NCI-H1417 (cell line): ENCODE measurements at regions not wholly inside any gene's neighbourhood (a gene's known extent, or its start where the extent isn't known, plus 50 kb on each side); places are given as distances from the start of the nearest gene placed in this dataset.
A peak's percentile ranks its signal among the peaks of the same experiment; 100 is the strongest.
"Not testable (repeated sequence)": the region's sequence is repeated elsewhere in the genome, so short reads cannot be mapped to it uniquely, and the experiment has no call there.

Source experiments
- DNase-seq, 3 experiments: peaks; one replicate each; lab custom pipeline; 2025; lab: John Stamatoyannopoulos, UW

- no peak for DNase-seq
These were observed 140.5 kb downstream of the ARL4A start for GRCh38 chr7:12827920-12828319.

- DNase-seq, result no peak
These were observed 143.6 kb downstream of the ARL4A start for GRCh38 chr7:12831024-12831423.

- DNase-seq, result no peak
These were observed 146.4 kb downstream of the ARL4A start for GRCh38 chr7:12833829-12834228.

GRCh38 chr7:12834782-12835181 is 147.3 kb downstream of the ARL4A start:
- DNase-seq, result no peak

- peak; percentile 55 to 86 (median 65) for DNase-seq
These were observed 152.2 kb downstream of the ARL4A start for GRCh38 chr7:12839508-12840153.

GRCh38 chr7:12844732-12845131 is 157.3 kb downstream of the ARL4A start:
- not testable (repeated sequence) for DNase-seq

- no peak for DNase-seq
These were observed 159.6 kb downstream of the ARL4A start for GRCh38 chr7:12847001-12847400.

GRCh38 chr7:12851142-12851541 is 163.7 kb downstream of the ARL4A start:
- no peak for DNase-seq

- DNase-seq, result no peak
These were observed 164.4 kb downstream of the ARL4A start for GRCh38 chr7:12851841-12852240.

GRCh38 chr7:12855036-12855435 is 167.6 kb downstream of the ARL4A start:
- DNase-seq, result no peak

- DNase-seq, result no peak
These were observed 172.3 kb downstream of the ARL4A start for GRCh38 chr7:12859761-12860160.

- DNase-seq, result peak in 2 of 3 experiments; percentile 21 to 56
These were observed 173.6 kb downstream of the ARL4A start for GRCh38 chr7:12861070-12861469.

GRCh38 chr7:12862146-12862545 is 174.7 kb downstream of the ARL4A start:
- no peak for DNase-seq

GRCh38 chr7:12864470-12865046 is 177.1 kb downstream of the ARL4A start:
- no peak for DNase-seq

GRCh38 chr7:12865593-12865992 is 178.2 kb downstream of the ARL4A start:
- no peak for DNase-seq

GRCh38 chr7:12866207-12866606 is 178.8 kb downstream of the ARL4A start:
- DNase-seq, result no peak

GRCh38 chr7:12868027-12868426 is 180.6 kb downstream of the ARL4A start:
- no peak for DNase-seq

GRCh38 chr7:12870219-12870618 is 182.8 kb downstream of the ARL4A start:
- DNase-seq, result no peak

- no peak for DNase-seq
These were observed 185.1 kb downstream of the ARL4A start for GRCh38 chr7:12872487-12872886.

- DNase-seq, result no peak
These were observed 186.1 kb downstream of the ARL4A start for GRCh38 chr7:12873571-12873970.

GRCh38 chr7:12879139-12879538 is 191.7 kb downstream of the ARL4A start:
- no peak for DNase-seq

GRCh38 chr7:12881712-12882111 is 194.3 kb downstream of the ARL4A start:
- no peak for DNase-seq

- DNase-seq, result no peak
These were observed 195.3 kb downstream of the ARL4A start for GRCh38 chr7:12882710-12883109.

- DNase-seq, result no peak
These were observed 196.6 kb downstream of the ARL4A start for GRCh38 chr7:12884033-12884432.
